ENCODE measurements at regions not wholly inside any gene's neighbourhood (a gene's known extent, or its start where the extent isn't known, plus 50 kb on each side); places are given as distances from the start of the nearest gene placed in this dataset.

GRCh38 chr10:23718946-23719345, 280.1 kb downstream of the OTUD1 start:
- H3K9me3 ChIP-seq (ENCODE audit: severe bottlenecking) = no peaks in the 10 kb centered on the region

DNA sequence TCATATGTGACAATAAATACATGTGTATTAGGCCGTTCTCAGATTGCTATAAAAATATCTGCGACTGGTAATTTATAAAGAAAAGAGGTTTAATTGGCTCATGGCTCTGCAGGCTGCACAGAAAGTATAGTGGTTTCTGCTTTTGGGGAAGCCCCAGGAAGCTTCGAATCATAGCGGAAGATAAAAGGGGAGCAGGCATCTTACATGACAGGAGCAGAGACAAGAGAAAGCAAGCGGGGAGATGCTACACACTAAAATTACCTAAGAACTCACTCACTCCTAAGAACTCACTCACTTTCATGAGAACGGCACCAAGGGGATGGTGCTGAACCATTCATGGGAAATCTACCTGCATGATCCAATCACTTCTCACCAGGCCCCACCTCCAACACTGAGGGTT, 284.9 kb downstream of the OTUD1 start:
- H3K27me3 ChIP-seq (ENCODE audit: insufficient read depth, poor library complexity, severe bottlenecking) = no peaks in the 10 kb centered on the region
- H3K4me3 ChIP-seq (ENCODE audit: severe bottlenecking) = no peak overlapping the region
- H3K27ac ChIP-seq (ENCODE audit: poor library complexity, severe bottlenecking) = no peak overlapping the region
- DNase-seq (ENCODE audit: low spot score) (no peak), ATAC-seq (ENCODE audit: low read depth) (no peak)
- H3K4me1 ChIP-seq (ENCODE audit: insufficient read depth, poor library complexity, severe bottlenecking) = no peaks in the 10 kb centered on the region
- TF ChIP-seq, protein P1, sequence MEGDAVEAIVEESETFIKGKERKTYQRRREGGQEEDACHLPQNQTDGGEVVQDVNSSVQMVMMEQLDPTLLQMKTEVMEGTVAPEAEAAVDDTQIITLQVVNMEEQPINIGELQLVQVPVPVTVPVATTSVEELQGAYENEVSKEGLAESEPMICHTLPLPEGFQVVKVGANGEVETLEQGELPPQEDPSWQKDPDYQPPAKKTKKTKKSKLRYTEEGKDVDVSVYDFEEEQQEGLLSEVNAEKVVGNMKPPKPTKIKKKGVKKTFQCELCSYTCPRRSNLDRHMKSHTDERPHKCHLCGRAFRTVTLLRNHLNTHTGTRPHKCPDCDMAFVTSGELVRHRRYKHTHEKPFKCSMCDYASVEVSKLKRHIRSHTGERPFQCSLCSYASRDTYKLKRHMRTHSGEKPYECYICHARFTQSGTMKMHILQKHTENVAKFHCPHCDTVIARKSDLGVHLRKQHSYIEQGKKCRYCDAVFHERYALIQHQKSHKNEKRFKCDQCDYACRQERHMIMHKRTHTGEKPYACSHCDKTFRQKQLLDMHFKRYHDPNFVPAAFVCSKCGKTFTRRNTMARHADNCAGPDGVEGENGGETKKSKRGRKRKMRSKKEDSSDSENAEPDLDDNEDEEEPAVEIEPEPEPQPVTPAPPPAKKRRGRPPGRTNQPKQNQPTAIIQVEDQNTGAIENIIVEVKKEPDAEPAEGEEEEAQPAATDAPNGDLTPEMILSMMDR (IDR thresholded peaks at IDR 0.05; ENCODE audit: poor library complexity, severe bottlenecking) = no peak
- H3K36me3 ChIP-seq (ENCODE audit: low read depth) = no peaks in the 10 kb centered on the region
- no peaks in the 10 kb centered on the region for H3K9me3 ChIP-seq (ENCODE audit: severe bottlenecking)

More at GRCh38 chr10:23718946-23719345, 280.1 kb downstream of the OTUD1 start:
- TF ChIP-seq, protein P1 (IDR thresholded peaks at IDR 0.05; ENCODE audit: poor library complexity, severe bottlenecking) = no peak
- H3K4me1 ChIP-seq (ENCODE audit: insufficient read depth, poor library complexity, severe bottlenecking) = no peaks in the 10 kb centered on the region
- ATAC-seq (ENCODE audit: low read depth) = no peak
- DNase-seq (ENCODE audit: low spot score) = no peak
- no peak overlapping the region for H3K27ac ChIP-seq (ENCODE audit: poor library complexity, severe bottlenecking)
- H3K4me3 ChIP-seq (ENCODE audit: severe bottlenecking) = no peak overlapping the region
- peaks cover 3% of the 10 kb centered on the region for H3K27me3 ChIP-seq (ENCODE audit: insufficient read depth, poor library complexity, severe bottlenecking)
- H3K36me3 ChIP-seq (ENCODE audit: low read depth) = no peaks in the 10 kb centered on the region

- Histone ChIP-seq H3K9me3 (ENCODE audit: severe bottlenecking) (no peaks in the 10 kb centered on the region), H3K4me1 (ENCODE audit: insufficient read depth, poor library complexity, severe bottlenecking) (no peaks in the 10 kb centered on the region), H3K4me3 (ENCODE audit: severe bottlenecking) (no peak overlapping the region), H3K27ac (ENCODE audit: poor library complexity, severe bottlenecking) (no peak overlapping the region), H3K36me3 (ENCODE audit: low read depth) (no peaks in the 10 kb centered on the region), H3K27me3 (ENCODE audit: insufficient read depth, poor library complexity, severe bottlenecking) (no peaks in the 10 kb centered on the region)
- no peak for DNase-seq (ENCODE audit: low spot score)
- TF ChIP-seq, protein P1 (IDR thresholded peaks at IDR 0.05; ENCODE audit: poor library complexity, severe bottlenecking) = no peak
- no peak for ATAC-seq (ENCODE audit: low read depth)
Measured at GRCh38 chr10:23725548-23725947, 286.7 kb downstream of the OTUD1 start.

DNA sequence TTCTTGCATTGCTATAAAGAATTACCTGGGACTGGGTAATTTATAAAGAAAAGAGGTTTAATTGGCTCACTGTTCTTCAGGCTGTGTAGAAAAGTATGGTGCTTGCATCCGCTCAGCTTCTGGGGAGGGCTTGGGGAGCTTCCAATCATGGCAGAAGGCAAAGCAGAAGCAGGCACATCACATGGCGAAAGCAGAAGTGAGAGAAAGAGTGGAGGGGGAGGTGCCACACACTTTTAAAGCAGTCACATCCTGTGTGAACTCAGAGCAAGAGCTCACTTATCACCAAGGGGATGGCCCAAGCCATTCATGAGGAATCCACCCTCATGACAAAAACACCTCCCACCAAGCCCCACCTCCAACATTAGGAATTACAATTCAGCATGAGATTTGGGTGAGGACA, 303.5 kb downstream of the OTUD1 start:
- DNase-seq (ENCODE audit: low spot score) = no peak
- TF ChIP-seq, protein P1 (IDR thresholded peaks at IDR 0.05; ENCODE audit: poor library complexity, severe bottlenecking) = no peak
- no peaks in the 10 kb centered on the region for H3K9me3 ChIP-seq (ENCODE audit: severe bottlenecking)
- H3K27me3 ChIP-seq (ENCODE audit: insufficient read depth, poor library complexity, severe bottlenecking) = no peaks in the 10 kb centered on the region
- ATAC-seq (ENCODE audit: low read depth) = no peak
- no peak overlapping the region for H3K27ac ChIP-seq (ENCODE audit: poor library complexity, severe bottlenecking)
- H3K4me3 ChIP-seq (ENCODE audit: severe bottlenecking) = no peak overlapping the region
- no peaks in the 10 kb centered on the region for H3K4me1 ChIP-seq (ENCODE audit: insufficient read depth, poor library complexity, severe bottlenecking)
- H3K36me3 ChIP-seq (ENCODE audit: low read depth) = no peaks in the 10 kb centered on the region

DNA sequence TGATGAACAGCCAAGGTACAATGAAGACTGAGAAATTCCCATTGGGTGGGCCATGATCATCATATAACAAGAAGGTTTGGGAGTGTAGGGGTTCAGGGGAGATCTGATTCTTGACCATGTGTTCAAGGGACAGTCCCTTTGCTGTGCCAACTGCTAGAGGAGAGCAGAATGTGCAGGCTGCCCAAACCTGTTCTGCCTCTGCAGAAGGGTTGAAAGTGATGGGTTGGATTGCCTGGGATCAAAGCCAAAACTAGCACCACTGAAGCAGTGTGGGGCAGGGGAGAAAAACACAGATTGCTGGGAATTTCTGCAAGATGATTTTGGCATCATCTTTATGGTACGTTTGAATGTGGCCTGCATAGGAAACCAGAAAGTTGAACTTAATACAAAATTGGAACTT, 303.9 kb downstream of the OTUD1 start:
- ATAC-seq (ENCODE audit: low read depth) (no peak), DNase-seq (ENCODE audit: low spot score) (no peak)
- no peaks in the 10 kb centered on the region for H3K36me3 ChIP-seq (ENCODE audit: low read depth)
- TF ChIP-seq, protein P1 (IDR thresholded peaks at IDR 0.05; ENCODE audit: poor library complexity, severe bottlenecking) = no peak
- H3K4me3 ChIP-seq (ENCODE audit: severe bottlenecking) = no peak overlapping the region
- H3K27me3 ChIP-seq (ENCODE audit: insufficient read depth, poor library complexity, severe bottlenecking) = no peaks in the 10 kb centered on the region
- H3K27ac ChIP-seq (ENCODE audit: poor library complexity, severe bottlenecking) = no peak overlapping the region
- H3K9me3 ChIP-seq (ENCODE audit: severe bottlenecking) = no peaks in the 10 kb centered on the region
- no peaks in the 10 kb centered on the region for H3K4me1 ChIP-seq (ENCODE audit: insufficient read depth, poor library complexity, severe bottlenecking)

Measured in RWPE2 (cell line).